Panc1 (cell line): ENCODE measurements at regions not wholly inside any gene's neighbourhood (a gene's known extent, or its start where the extent isn't known, plus 50 kb on each side); places are given as distances from the start of the nearest gene placed in this dataset.

ENCODE experiments used
- CTCF ChIP-seq: fragments of 450-650 bp; IDR thresholded peaks from 2 replicates; pipeline ENCODE4 v1.5.1; 2017; ENCODE audit warnings: mild to moderate bottlenecking
- POLR2AphosphoS5 ChIP-seq: IDR thresholded peaks from 2 replicates; pipeline ENCODE4 v1.6.1; 2012; ENCODE audit warnings: mild to moderate bottlenecking, low read depth, low read length, moderate library complexity
- REST ChIP-seq, 2 experiments: IDR thresholded peaks; 2 replicates each; pipeline ENCODE4 v1.6.1; 2011 to 2012; ENCODE audit warnings: low read depth in 2 of 2, control low read depth in 1 of 2, low read length in 1 of 2, mild to moderate bottlenecking in 1 of 2, moderate library complexity in 1 of 2; ENCODE audit not compliant: insufficient read depth in 1 of 2
- SIN3A ChIP-seq: IDR thresholded peaks from 2 replicates; pipeline ENCODE4 v1.6.1; 2012; ENCODE audit warnings: low read depth, mild to moderate bottlenecking, low read length, moderate library complexity, borderline replicate concordance; ENCODE audit not compliant: insufficient read depth
- TCF7L2 ChIP-seq: IDR thresholded peaks from 2 replicates; pipeline ENCODE4 v1.6.1; 2011; ENCODE audit warnings: mild to moderate bottlenecking, low read depth, low read length, inconsistent platforms

- TF ChIP-seq CTCF (no peak), POLR2AphosphoS5 (no peak), TCF7L2 (no peak), SIN3A (no peak), REST (IDR thresholded peaks at IDR 0.05; ENCODE audit: insufficient read depth in 1 of 2, low read depth in 2 of 2, low read length in 1 of 2) (no peak)
Observed at GRCh38 chr2:41726364-41726763, 321.5 kb upstream of the PKDCC start.
